Dendritic cell treated with granulocyte-macrophage colony-stimulating factor and Interleukin-4, amounts not matched to agents 40 ng/mL and 50 ng/mL, for 4 days (primary cell): ENCODE measurements at regions not wholly inside any gene's neighbourhood (a gene's known extent, or its start where the extent isn't known, plus 50 kb on each side); places are given as distances from the start of the nearest gene placed in this dataset.
"Not testable (repeated sequence)": the region's sequence is repeated elsewhere in the genome, so short reads cannot be mapped to it uniquely, and the experiment has no call there.

Source experiments
- H3K27ac Mint-ChIP-seq: one replicate; pipeline ENCODE4 v1.8.0; 2022; ENCODE audit warnings: mild to moderate bottlenecking, mixed read lengths
- H3K27me3 Mint-ChIP-seq: one replicate; pipeline ENCODE4 v1.8.0; 2022; ENCODE audit warnings: mild to moderate bottlenecking, mixed read lengths
- H3K36me3 Mint-ChIP-seq: one replicate; pipeline ENCODE4 v1.8.0; 2022; ENCODE audit warnings: low read depth, mixed read lengths
- H3K4me1 Mint-ChIP-seq: one replicate; pipeline ENCODE4 v1.8.0; 2022; ENCODE audit warnings: low read depth, mixed read lengths
- H3K4me3 Mint-ChIP-seq: one replicate; pipeline ENCODE4 v1.8.0; 2022; ENCODE audit warnings: mild to moderate bottlenecking, moderate library complexity, mixed read lengths
- H3K9me3 Mint-ChIP-seq: one replicate; pipeline ENCODE4 v1.8.0; 2022; ENCODE audit warnings: mixed read lengths
- intact Hi-C: fragments of 100-400 bp; cut with micrococcal nuclease; formaldehyde crosslinking; loops from one replicate; pipeline ENCODE4 v1.15.0; 2022

DNA sequence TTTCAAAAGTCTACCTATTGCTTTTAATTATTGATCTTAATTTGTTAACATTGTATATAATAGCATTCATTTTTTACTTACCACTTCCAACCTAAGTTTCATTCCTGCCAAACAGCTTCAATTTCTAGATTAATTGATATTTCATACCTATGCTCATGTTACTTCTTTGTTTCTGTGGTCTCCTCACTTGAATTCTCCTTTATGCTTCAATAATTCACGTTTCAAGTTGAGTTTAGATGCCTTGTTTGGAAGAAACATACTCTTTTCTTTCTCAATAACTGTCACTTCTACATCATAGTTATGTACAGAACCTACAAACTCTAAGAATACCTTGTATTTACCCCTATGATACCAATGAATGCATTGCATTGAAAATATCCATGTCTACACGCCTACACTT, 862.2 kb upstream of the LRATD1 start:
- no peaks in the 10 kb centered on the region for H3K36me3 Mint-ChIP-seq
- no peaks in the 10 kb centered on the region for H3K4me1 Mint-ChIP-seq

DNA sequence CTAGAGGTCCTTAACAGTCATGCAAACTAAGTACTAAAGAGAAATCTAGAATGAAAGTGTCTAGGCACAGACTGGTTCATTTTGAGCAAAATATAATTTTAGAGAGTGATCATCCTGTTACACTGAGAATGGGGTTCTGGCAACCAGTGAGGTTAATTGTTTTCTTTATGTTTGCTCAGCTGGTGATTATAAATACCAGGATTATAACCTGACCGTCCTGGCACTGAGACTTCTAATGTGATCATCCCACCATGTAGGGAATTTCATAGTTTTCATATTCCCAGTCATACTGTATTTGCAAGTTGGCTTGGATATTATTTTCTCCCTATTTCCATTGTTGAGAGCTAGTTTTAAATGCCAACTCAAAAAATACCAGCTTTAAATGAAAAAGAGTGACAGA, 852.5 kb upstream of the LRATD1 start:
- H3K27ac Mint-ChIP-seq, result no peak overlapping the region
- H3K4me3 Mint-ChIP-seq, result no peak overlapping the region
- no peaks in the 10 kb centered on the region for H3K36me3 Mint-ChIP-seq
- no peaks in the 10 kb centered on the region for H3K4me1 Mint-ChIP-seq
- intact Hi-C loops, result no loop called here
- H3K27me3 Mint-ChIP-seq, result no peaks in the 10 kb centered on the region
- H3K9me3 Mint-ChIP-seq, result peaks cover 30% of the 10 kb centered on the region

More for the DNA sequence above, 862.2 kb upstream of the LRATD1 start:
- intact Hi-C loops, result no loop called here
- Mint-ChIP-seq H3K27me3 (no peaks in the 10 kb centered on the region), H3K4me3 (no peak overlapping the region), H3K27ac (no peak overlapping the region), H3K9me3 (peaks cover 28% of the 10 kb centered on the region)

DNA sequence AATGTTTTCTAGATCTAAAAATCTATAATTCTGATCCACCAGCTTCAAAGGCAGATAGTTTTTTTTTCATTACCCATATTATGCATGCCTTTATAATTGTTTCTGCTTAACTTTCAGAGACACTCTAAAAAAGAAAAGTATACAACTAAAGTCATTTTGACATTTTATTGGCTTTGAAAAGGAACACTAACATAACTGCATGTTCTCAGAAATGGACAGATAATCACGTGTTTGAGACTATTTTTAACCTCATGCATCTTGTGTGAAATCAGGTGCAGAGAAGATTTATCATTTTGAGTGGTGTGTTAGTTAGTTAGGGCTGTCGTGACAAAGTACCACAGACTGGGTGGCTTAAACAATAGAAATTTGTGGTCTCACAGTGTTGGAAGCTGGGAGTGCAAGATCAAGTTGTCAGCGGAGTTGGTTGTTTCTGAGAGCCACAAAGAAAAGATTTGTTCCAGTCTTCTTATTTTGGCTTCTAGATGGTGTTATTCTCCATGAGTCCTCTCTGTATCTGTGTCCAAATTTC, 841.4 kb upstream of the LRATD1 start:
- Mint-ChIP-seq H3K27me3 (no peaks in the 10 kb centered on the region), H3K4me1 (no peaks in the 10 kb centered on the region), H3K9me3 (peaks cover 8% of the 10 kb centered on the region), H3K4me3 (no peak overlapping the region), H3K27ac (no peak overlapping the region), H3K36me3 (no peaks in the 10 kb centered on the region)
- intact Hi-C loops, result no loop called here

GRCh38 chr2:13806539-13806938, 826.0 kb upstream of the LRATD1 start:
- Mint-ChIP-seq H3K36me3 (no peaks in the 10 kb centered on the region), H3K27ac (no peak overlapping the region), H3K9me3 (peaks cover 19% of the 10 kb centered on the region)

GRCh38 chr2:13813236-13813635, 819.3 kb upstream of the LRATD1 start:
- Mint-ChIP-seq H3K27ac (no peak overlapping the region), H3K9me3 (peaks cover 9% of the 10 kb centered on the region), H3K4me3 (no peak overlapping the region), H3K4me1 (no peaks in the 10 kb centered on the region), H3K36me3 (no peaks in the 10 kb centered on the region), H3K27me3 (no peaks in the 10 kb centered on the region)
- intact Hi-C loops, result no loop called here

More at GRCh38 chr2:13806539-13806938, 826.0 kb upstream of the LRATD1 start:
- Mint-ChIP-seq H3K4me3 (no peak overlapping the region), H3K27me3 (no peaks in the 10 kb centered on the region), H3K4me1 (no peaks in the 10 kb centered on the region)
- intact Hi-C loops, result no loop called here

DNA sequence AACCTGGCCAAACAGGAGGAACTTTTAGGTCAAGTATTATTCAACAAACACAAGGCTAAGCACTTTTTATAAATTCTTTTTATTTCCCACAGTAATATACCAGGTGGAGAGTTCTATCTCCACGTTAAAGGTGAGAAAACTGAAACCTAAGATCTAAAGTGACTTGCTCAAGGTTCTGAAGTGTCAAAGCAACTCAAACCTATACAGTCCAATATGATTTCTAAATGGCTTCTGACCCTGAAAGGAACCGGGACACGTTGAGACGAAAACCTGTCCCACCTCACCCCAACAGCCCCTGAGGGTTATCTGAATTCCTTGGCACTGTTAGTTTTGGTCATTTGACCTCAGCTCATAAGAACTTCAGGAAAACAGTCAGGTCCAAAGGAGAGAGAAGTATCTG, 814.5 kb upstream of the LRATD1 start:
- Mint-ChIP-seq H3K4me1 (no peaks in the 10 kb centered on the region), H3K4me3 (no peak overlapping the region), H3K27ac (no peak overlapping the region), H3K9me3 (peaks cover 3% of the 10 kb centered on the region), H3K27me3 (no peaks in the 10 kb centered on the region), H3K36me3 (no peaks in the 10 kb centered on the region)
- intact Hi-C loops, result no loop called here

GRCh38 chr2:13819896-13820295, 812.6 kb upstream of the LRATD1 start:
- Mint-ChIP-seq H3K4me1 (no peaks in the 10 kb centered on the region), H3K36me3 (no peaks in the 10 kb centered on the region), H3K27ac (no peak overlapping the region), H3K9me3 (no peaks in the 10 kb centered on the region), H3K4me3 (no peak overlapping the region), H3K27me3 (no peaks in the 10 kb centered on the region)
- intact Hi-C loops, result no loop called here

DNA sequence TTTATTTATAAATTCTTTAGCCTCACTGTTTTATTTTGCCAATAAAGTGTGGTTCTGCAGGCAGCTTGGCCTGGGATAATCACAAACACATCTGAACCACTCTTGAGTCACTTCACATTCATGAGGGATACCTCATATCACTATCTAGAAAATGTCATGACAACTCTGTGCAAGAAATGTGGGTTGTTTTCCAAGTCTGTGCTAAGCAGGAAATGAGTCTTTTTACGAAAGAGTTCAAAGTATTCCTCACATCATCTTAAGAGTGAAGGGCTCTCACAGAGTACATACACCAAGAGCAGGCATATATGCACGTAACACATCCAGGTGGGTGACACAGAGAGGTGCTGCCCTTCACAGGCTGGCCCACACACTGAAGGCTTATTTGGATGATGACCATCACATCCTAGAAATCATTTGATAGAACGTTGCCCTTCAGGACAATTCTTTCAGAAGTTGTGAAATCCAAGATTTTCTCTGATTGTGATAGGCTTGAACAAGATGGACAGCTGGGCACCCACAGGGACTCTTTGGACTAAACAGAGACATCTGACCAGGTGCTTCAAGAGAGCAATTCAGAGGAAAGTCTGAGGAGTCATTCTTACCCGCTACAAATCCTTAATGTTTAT, 811.1 kb upstream of the LRATD1 start:
- intact Hi-C loops, result no loop called here
- no peak overlapping the region for H3K27ac Mint-ChIP-seq
- H3K4me1 Mint-ChIP-seq, result no peaks in the 10 kb centered on the region
- H3K9me3 Mint-ChIP-seq, result no peaks in the 10 kb centered on the region
- H3K36me3 Mint-ChIP-seq, result no peaks in the 10 kb centered on the region
- no peaks in the 10 kb centered on the region for H3K27me3 Mint-ChIP-seq
- no peak overlapping the region for H3K4me3 Mint-ChIP-seq

- Mint-ChIP-seq H3K36me3 (no peaks in the 10 kb centered on the region), H3K4me1 (no peaks in the 10 kb centered on the region), H3K27ac (no peak overlapping the region), H3K9me3 (no peaks in the 10 kb centered on the region), H3K27me3 (no peaks in the 10 kb centered on the region), H3K4me3 (no peak overlapping the region)
- intact Hi-C loops, result no loop called here
Measured at GRCh38 chr2:13822365-13822764, 810.2 kb upstream of the LRATD1 start.

DNA sequence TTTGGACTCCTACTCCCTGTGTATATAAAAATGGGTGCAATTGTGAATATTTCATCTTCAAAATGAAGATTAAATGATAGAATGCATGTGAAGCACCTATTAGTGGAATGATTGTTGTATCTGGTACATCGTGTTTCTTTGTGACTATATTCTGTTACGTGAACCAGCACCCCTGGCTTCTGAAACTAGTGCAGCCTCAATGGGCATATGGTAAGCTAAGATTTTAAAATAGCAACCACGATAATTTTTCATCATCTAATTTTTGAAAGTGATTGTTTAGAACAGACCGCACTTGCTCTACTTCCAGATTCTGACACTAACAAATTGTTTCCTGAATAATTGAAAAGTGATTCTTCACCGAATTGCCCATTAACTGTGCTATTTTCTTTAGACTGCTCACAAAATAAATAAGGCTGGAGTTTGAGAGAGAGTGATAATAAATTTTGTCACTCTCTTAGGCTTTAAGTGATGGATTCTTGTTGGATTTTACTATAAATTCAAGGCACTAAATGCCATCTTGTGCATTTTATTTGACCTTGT, 806.1 kb upstream of the LRATD1 start:
- no peaks in the 10 kb centered on the region for H3K36me3 Mint-ChIP-seq
- intact Hi-C loops, result no loop called here
- H3K4me3 Mint-ChIP-seq, result no peak overlapping the region
- no peaks in the 10 kb centered on the region for H3K4me1 Mint-ChIP-seq
- H3K27ac Mint-ChIP-seq, result no peak overlapping the region
- peaks cover 9% of the 10 kb centered on the region for H3K9me3 Mint-ChIP-seq
- no peaks in the 10 kb centered on the region for H3K27me3 Mint-ChIP-seq

DNA sequence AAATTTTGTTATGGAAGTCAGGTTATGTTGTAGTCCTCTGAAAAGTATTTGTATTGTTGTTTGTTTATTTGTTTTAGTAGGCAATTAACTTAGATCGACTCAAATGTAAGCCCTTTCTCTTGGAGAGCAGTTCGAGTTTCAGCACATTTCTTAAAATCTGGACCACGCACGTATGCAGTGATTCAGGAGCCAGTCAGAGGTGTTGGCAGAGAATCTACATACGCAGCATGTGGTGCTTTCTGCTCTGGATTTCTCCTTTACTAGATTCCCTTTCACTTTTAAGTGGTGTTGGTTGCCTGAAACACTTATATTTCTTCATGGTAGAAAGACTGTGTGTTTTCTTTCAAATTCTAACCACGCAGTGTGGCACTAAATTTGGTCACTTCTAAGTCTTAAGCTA, 773.9 kb upstream of the LRATD1 start:
- no peak overlapping the region for H3K27ac Mint-ChIP-seq
- H3K4me1 Mint-ChIP-seq, result no peaks in the 10 kb centered on the region
- intact Hi-C loops, result no loop called here
- no peaks in the 10 kb centered on the region for H3K27me3 Mint-ChIP-seq
- H3K36me3 Mint-ChIP-seq, result no peaks in the 10 kb centered on the region
- no peak overlapping the region for H3K4me3 Mint-ChIP-seq
- no peaks in the 10 kb centered on the region for H3K9me3 Mint-ChIP-seq

- intact Hi-C loops, H3K4me3 Mint-ChIP-seq, H3K9me3 Mint-ChIP-seq, H3K27me3 Mint-ChIP-seq, H3K27ac Mint-ChIP-seq, H3K4me1 Mint-ChIP-seq, H3K36me3 Mint-ChIP-seq: not testable (repeated sequence)
Measured at GRCh38 chr2:13868275-13868674, 764.2 kb upstream of the LRATD1 start.

- no peak overlapping the region for H3K4me3 Mint-ChIP-seq
- H3K27ac Mint-ChIP-seq, result no peak overlapping the region
- no peaks in the 10 kb centered on the region for H3K27me3 Mint-ChIP-seq
- no peaks in the 10 kb centered on the region for H3K36me3 Mint-ChIP-seq
- no peaks in the 10 kb centered on the region for H3K4me1 Mint-ChIP-seq
- intact Hi-C loops, result no loop called here
- H3K9me3 Mint-ChIP-seq, result no peaks in the 10 kb centered on the region
Measured at GRCh38 chr2:13876491-13877037, 756.0 kb upstream of the LRATD1 start.

GRCh38 chr2:13877571-13877970, 754.9 kb upstream of the LRATD1 start:
- H3K9me3 Mint-ChIP-seq, result no peaks in the 10 kb centered on the region
- no peaks in the 10 kb centered on the region for H3K27me3 Mint-ChIP-seq
- no peak overlapping the region for H3K27ac Mint-ChIP-seq
- intact Hi-C loops, result no loop called here
- H3K4me1 Mint-ChIP-seq, result no peaks in the 10 kb centered on the region
- no peak overlapping the region for H3K4me3 Mint-ChIP-seq
- no peaks in the 10 kb centered on the region for H3K36me3 Mint-ChIP-seq
